Spinal cord (tissue), 9 donors: ENCODE measurements at regions not wholly inside any gene's neighbourhood (a gene's known extent, or its start where the extent isn't known, plus 50 kb on each side); places are given as distances from the start of the nearest gene placed in this dataset.

ENCODE experiments used
- DNase-seq, 6 donors: peaks; one replicate each; pipeline versions ENCODE4 v3.0.0 to v3.0.0-alpha.2; 2013 to 2015; ENCODE audit warnings: low spot score in 6 of 6, low read depth in 4 of 6
- H3K27ac ChIP-seq: one replicate; pipeline ENCODE4 v1.5.1; 2013; ENCODE audit warnings: low read depth, low read length, control low read depth
- H3K27me3 ChIP-seq: one replicate; pipeline ENCODE4 v1.6.1; 2013; ENCODE audit warnings: low read length; ENCODE audit not compliant: control insufficient read depth, insufficient read depth
- H3K36me3 ChIP-seq: one replicate; pipeline ENCODE4 v1.6.1; 2013; ENCODE audit warnings: low read length; ENCODE audit not compliant: control insufficient read depth, insufficient read depth
- H3K4me1 ChIP-seq: one replicate; pipeline ENCODE4 v1.6.1; 2013; ENCODE audit warnings: low read length; ENCODE audit not compliant: control insufficient read depth, insufficient read depth
- H3K4me3 ChIP-seq: one replicate; pipeline ENCODE4 v1.5.1; 2013; ENCODE audit warnings: low read depth, low read length, control low read depth
- H3K9me3 ChIP-seq: one replicate; pipeline ENCODE4 v1.6.1; 2013; ENCODE audit warnings: low read length; ENCODE audit not compliant: control insufficient read depth, insufficient read depth
- WGBS: methylation state at CpG from one replicate; pipeline ENCODE4 v1.1.5; 2013; ENCODE audit warnings: missing lambda C conversion rate; ENCODE audit not compliant: insufficient coverage; 5-methylcytosine and 5-hydroxymethylcytosine counted together
- donor health status: healthy.

DNA sequence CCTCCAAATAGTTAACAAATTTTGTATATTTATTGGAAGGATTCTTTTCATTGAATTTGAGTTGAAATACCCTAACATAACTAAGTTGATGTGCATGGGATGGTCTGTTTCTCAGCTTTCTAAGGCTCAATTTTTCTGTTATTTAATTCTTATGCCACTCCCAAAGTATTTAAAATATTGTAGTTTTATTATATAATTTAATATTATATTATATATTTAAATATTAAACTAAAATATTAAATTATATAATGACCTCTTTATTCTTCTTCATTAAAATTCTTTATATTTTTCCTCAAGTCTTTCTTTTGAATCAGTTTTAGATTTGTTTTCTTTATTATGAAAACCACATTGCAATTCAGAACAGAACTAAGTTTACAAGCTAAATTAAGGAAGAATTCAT, 194.7 kb downstream of the TFAP2B start:
- Histone ChIP-seq H3K36me3 (no peaks in the 10 kb centered on the region), H3K4me1 (no peaks in the 10 kb centered on the region), H3K4me3 (no peak overlapping the region), H3K9me3 (no peaks in the 10 kb centered on the region), H3K27me3 (no peaks in the 10 kb centered on the region), H3K27ac (no peak overlapping the region)
- no peak for DNase-seq

DNA sequence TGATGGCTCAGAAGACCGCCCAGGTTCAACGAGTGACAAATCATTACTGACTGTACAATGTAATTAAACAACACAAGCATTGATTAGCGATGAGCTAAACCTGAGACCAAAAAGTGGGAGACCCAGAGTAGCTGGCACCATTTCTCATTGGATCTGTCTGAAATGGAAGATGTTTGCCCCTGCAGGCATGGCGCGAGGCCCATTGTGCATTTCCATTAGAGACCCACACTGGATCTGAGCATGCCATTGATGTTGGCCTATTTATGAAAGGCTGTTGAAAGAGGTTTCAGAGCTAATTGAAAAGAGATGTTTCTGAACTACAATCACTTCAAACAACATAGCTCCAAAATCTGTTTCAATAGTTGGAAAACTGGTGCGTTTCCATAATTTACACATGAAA, 196.7 kb downstream of the TFAP2B start:
- Histone ChIP-seq H3K9me3 (no peaks in the 10 kb centered on the region), H3K36me3 (no peaks in the 10 kb centered on the region), H3K4me1 (no peaks in the 10 kb centered on the region), H3K27me3 (no peaks in the 10 kb centered on the region), H3K27ac (no peak overlapping the region), H3K4me3 (no peak overlapping the region)
- WGBS = 90% methylated on average over 3 of the region's 6 CpGs
- DNase-seq = peak in 1 of 6 donors; percentile 25

- Histone ChIP-seq H3K27me3 (no peaks in the 10 kb centered on the region), H3K9me3 (no peaks in the 10 kb centered on the region), H3K4me1 (no peaks in the 10 kb centered on the region), H3K27ac (no peak overlapping the region), H3K36me3 (no peaks in the 10 kb centered on the region), H3K4me3 (no peak overlapping the region)
- no peak for DNase-seq
- WGBS = no CpG with 5 or more reads among the region's 1 CpG
Measured at GRCh38 chr6:51016489-51016888, 197.8 kb downstream of the TFAP2B start.

GRCh38 chr6:51019806-51020205, 201.1 kb downstream of the TFAP2B start:
- Histone ChIP-seq H3K4me1 (no peaks in the 10 kb centered on the region), H3K9me3 (no peaks in the 10 kb centered on the region), H3K27ac (no peak overlapping the region), H3K4me3 (no peak overlapping the region), H3K27me3 (no peaks in the 10 kb centered on the region), H3K36me3 (no peaks in the 10 kb centered on the region)
- 53% methylated on average over 5 of the region's 5 CpGs for WGBS
- peak in 1 of 6 donors; percentile 29 for DNase-seq

DNA sequence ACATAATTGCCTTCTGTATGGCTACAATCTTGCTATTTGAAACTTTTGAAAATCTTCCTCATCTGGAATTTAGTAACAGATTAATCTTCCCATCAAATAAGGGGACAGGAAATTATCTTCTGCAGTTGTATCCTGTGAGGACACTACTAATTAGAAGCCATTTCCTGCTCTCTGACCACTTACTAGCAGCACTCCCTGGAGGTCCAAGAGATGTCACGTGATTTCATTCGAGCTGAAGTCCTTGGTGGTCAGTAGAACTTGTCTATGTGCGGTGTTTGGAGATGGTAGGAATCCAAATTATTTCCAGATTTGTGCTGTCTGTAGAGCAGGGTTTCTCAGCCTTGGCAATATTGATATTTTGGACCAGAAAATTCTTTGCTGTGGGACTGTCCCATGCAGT, 202.5 kb downstream of the TFAP2B start:
- no peaks in the 10 kb centered on the region for H3K36me3 ChIP-seq
- WGBS = 88% methylated on average over 1 of the region's 3 CpGs
- H3K4me3 ChIP-seq = no peak overlapping the region
- no peaks in the 10 kb centered on the region for H3K9me3 ChIP-seq
- no peak overlapping the region for H3K27ac ChIP-seq
- DNase-seq = no peak
- H3K4me1 ChIP-seq = no peaks in the 10 kb centered on the region
- no peaks in the 10 kb centered on the region for H3K27me3 ChIP-seq

DNA sequence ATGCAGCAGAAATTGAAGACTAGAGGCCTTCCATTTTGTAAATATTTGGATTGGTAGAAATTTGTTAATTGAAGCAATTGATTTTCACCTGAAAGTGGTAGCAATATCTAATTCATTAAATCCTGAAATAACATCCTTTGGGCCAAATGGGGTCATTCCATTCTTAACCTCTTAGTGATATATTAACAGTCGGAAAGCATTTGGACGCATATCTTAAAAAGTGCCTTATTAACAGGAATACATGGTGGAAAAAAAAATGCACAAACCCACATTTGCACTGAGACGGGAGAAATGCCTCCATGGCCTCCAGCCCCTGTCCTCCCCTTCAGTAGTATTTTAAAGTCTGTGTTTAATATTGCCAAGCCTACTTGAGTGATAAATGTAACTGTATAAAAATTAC, 205.5 kb downstream of the TFAP2B start:
- WGBS = no CpG with 5 or more reads among the region's 3 CpGs
- no peak for DNase-seq
- no peaks in the 10 kb centered on the region for H3K9me3 ChIP-seq
- no peaks in the 10 kb centered on the region for H3K27me3 ChIP-seq
- no peak overlapping the region for H3K27ac ChIP-seq
- no peaks in the 10 kb centered on the region for H3K4me1 ChIP-seq
- H3K36me3 ChIP-seq = no peaks in the 10 kb centered on the region
- no peak overlapping the region for H3K4me3 ChIP-seq

DNA sequence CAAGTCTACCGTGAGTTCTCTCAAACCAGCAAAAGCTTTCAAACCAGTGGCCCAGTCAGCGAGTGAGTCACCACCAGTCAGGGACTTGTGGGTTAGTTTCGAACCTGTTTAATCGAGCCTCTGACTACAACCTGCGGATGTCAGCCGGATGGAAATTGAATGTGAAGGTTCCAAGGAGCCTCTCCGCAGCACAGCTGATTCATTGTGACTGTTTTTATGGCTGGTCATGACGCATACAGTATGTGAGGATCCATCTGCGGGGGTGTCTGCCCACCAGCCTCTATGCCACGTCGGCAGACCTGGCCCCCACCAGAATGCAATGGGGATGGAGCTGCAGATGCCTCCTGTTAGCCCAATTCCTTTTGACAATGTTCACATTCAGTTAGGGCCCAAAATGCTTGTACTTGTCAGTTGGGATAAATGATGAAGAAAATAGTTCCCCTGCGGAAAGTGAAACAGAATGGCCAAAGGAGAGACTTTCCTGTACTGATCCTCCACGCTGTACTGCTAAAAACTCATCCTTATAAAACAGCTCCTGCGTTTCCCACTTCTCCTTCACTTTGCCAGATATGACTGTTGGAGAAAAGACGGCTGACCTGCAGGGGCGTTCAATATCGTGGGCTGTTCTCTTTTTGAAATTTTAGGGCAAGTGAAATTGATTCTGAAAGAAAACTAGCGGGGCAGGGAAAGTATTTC, 206.6 kb downstream of the TFAP2B start:
- no peaks in the 10 kb centered on the region for H3K27me3 ChIP-seq
- no peak overlapping the region for H3K27ac ChIP-seq
- H3K4me1 ChIP-seq = no peaks in the 10 kb centered on the region
- no peaks in the 10 kb centered on the region for H3K9me3 ChIP-seq
- 88% methylated on average over 10 of the region's 18 CpGs for WGBS
- no peak for DNase-seq
- no peaks in the 10 kb centered on the region for H3K36me3 ChIP-seq
- no peak overlapping the region for H3K4me3 ChIP-seq

- H3K4me1 ChIP-seq = no peaks in the 10 kb centered on the region
- WGBS = 44% methylated on average over 1 of the region's 5 CpGs
- H3K27me3 ChIP-seq = no peaks in the 10 kb centered on the region
- DNase-seq = no peak
- H3K4me3 ChIP-seq = no peak overlapping the region
- H3K9me3 ChIP-seq = no peaks in the 10 kb centered on the region
- no peak overlapping the region for H3K27ac ChIP-seq
- H3K36me3 ChIP-seq = no peaks in the 10 kb centered on the region
Measured at GRCh38 chr6:51027283-51028065, 208.8 kb downstream of the TFAP2B start.

- no peak for DNase-seq
- H3K9me3 ChIP-seq = no peaks in the 10 kb centered on the region
- H3K4me3 ChIP-seq = no peak overlapping the region
- no peaks in the 10 kb centered on the region for H3K27me3 ChIP-seq
- no peaks in the 10 kb centered on the region for H3K36me3 ChIP-seq
- no peak overlapping the region for H3K27ac ChIP-seq
- no peaks in the 10 kb centered on the region for H3K4me1 ChIP-seq
- WGBS = no CpG with 5 or more reads among the region's 1 CpG
Measured at GRCh38 chr6:51028276-51028675, 209.6 kb downstream of the TFAP2B start.

- Histone ChIP-seq H3K9me3 (no peaks in the 10 kb centered on the region), H3K36me3 (no peaks in the 10 kb centered on the region), H3K4me1 (no peaks in the 10 kb centered on the region), H3K27ac (no peak overlapping the region), H3K27me3 (no peaks in the 10 kb centered on the region), H3K4me3 (no peak overlapping the region)
- WGBS = no CpG with 5 or more reads among the region's 1 CpG
- DNase-seq = no peak
Measured at GRCh38 chr6:51029561-51029960, 210.9 kb downstream of the TFAP2B start.
